DMS79 (cell line): ENCODE measurements at regions not wholly inside any gene's neighbourhood (a gene's known extent, or its start where the extent isn't known, plus 50 kb on each side); places are given as distances from the start of the nearest gene placed in this dataset.
"Not testable (repeated sequence)": the region's sequence is repeated elsewhere in the genome, so short reads cannot be mapped to it uniquely, and the experiment has no call there.

Experiments
- DNase-seq: peaks from one replicate; lab custom pipeline; 2025; lab: John Stamatoyannopoulos, UW

- DNase-seq = no peak
These were observed 55.5 kb upstream of the PIK3C3 start for GRCh38 chr18:41899535-41899934.

- no peak for DNase-seq
These were observed 61.6 kb upstream of the PIK3C3 start for GRCh38 chr18:41893432-41893831.

- DNase-seq = no peak
These were observed 67.9 kb upstream of the PIK3C3 start for GRCh38 chr18:41887100-41887499.

- DNase-seq = no peak
These were observed 68.8 kb upstream of the PIK3C3 start for GRCh38 chr18:41886126-41886807.

- no peak for DNase-seq
These were observed 73.7 kb upstream of the PIK3C3 start for GRCh38 chr18:41881285-41881684.

GRCh38 chr18:41879256-41879655 lies 75.8 kb upstream of the PIK3C3 start:
- DNase-seq = no peak

- no peak for DNase-seq
These were observed 79.8 kb upstream of the PIK3C3 start for GRCh38 chr18:41875094-41875780.

- DNase-seq = no peak
These were observed 81.3 kb upstream of the PIK3C3 start for GRCh38 chr18:41873730-41874129.

GRCh38 chr18:41872206-41872605 lies 82.8 kb upstream of the PIK3C3 start:
- DNase-seq = no peak

- no peak for DNase-seq
These were observed 83.6 kb upstream of the PIK3C3 start for GRCh38 chr18:41871229-41872000.

- no peak for DNase-seq
These were observed 84.2 kb upstream of the PIK3C3 start for GRCh38 chr18:41870817-41871216.

GRCh38 chr18:41870191-41870590 lies 84.8 kb upstream of the PIK3C3 start:
- DNase-seq = peak; percentile 73

GRCh38 chr18:41865796-41866195 lies 89.2 kb upstream of the PIK3C3 start:
- not testable (repeated sequence) for DNase-seq

GRCh38 chr18:41864216-41864615 lies 90.8 kb upstream of the PIK3C3 start:
- no peak for DNase-seq

GRCh38 chr18:41862921-41863320 lies 92.1 kb upstream of the PIK3C3 start:
- DNase-seq = no peak

GRCh38 chr18:41860987-41861386 lies 94.0 kb upstream of the PIK3C3 start:
- DNase-seq = no peak

- no peak for DNase-seq
These were observed 96.1 kb upstream of the PIK3C3 start for GRCh38 chr18:41858761-41859555.

- DNase-seq = no peak
These were observed 101.8 kb upstream of the PIK3C3 start for GRCh38 chr18:41853280-41853679.

- no peak for DNase-seq
These were observed 104.3 kb upstream of the PIK3C3 start for GRCh38 chr18:41850781-41851180.

GRCh38 chr18:41849632-41850031 lies 105.4 kb upstream of the PIK3C3 start:
- DNase-seq = no peak

- DNase-seq = no peak
These were observed 109.5 kb upstream of the PIK3C3 start for GRCh38 chr18:41845563-41845962.

GRCh38 chr18:41842886-41843285 lies 112.1 kb upstream of the PIK3C3 start:
- DNase-seq = no peak
